ENCODE measurements at regions not wholly inside any gene's neighbourhood (a gene's known extent, or its start where the extent isn't known, plus 50 kb on each side); places are given as distances from the start of the nearest gene placed in this dataset.

DNA sequence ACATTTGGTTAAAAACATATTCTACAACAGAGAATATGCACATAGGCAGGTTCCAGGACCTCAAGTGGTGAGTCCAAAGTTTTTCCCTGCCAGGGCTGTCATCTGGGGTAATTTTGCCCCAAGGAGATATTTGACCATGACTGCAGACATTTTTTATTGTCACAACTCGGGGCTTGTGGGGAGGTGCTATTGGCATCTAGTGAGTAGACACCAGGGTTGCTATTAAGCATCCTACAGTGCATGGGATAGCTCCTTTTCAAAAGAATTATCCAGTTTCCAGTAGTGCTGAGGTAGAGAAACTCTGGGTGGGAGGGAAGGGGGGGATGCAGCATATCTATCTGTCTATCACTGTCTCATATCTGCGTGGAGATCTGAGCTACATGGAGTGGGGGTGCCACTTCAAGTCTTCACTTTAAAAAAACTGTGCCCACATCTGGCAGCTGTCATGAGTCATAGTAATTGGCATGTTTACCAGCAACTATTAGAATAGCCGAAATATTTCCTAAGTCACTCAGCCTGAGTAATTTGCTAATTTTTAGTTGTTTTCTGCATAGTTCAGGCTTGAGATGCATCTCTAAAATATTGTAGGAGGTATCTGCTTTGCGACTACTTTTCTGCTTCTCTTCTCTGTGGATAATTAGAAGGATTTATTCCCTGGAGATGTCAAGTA is 254.0 kb upstream of the RBMS1 start:
- TF ChIP-seq POLR2AphosphoS5 (IDR thresholded peaks at IDR 0.05): no peak
- TF ChIP-seq, protein P1, sequence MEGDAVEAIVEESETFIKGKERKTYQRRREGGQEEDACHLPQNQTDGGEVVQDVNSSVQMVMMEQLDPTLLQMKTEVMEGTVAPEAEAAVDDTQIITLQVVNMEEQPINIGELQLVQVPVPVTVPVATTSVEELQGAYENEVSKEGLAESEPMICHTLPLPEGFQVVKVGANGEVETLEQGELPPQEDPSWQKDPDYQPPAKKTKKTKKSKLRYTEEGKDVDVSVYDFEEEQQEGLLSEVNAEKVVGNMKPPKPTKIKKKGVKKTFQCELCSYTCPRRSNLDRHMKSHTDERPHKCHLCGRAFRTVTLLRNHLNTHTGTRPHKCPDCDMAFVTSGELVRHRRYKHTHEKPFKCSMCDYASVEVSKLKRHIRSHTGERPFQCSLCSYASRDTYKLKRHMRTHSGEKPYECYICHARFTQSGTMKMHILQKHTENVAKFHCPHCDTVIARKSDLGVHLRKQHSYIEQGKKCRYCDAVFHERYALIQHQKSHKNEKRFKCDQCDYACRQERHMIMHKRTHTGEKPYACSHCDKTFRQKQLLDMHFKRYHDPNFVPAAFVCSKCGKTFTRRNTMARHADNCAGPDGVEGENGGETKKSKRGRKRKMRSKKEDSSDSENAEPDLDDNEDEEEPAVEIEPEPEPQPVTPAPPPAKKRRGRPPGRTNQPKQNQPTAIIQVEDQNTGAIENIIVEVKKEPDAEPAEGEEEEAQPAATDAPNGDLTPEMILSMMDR (IDR thresholded peaks at IDR 0.05): no peak
